ENCODE measurements at regions not wholly inside any gene's neighbourhood (a gene's known extent, or its start where the extent isn't known, plus 50 kb on each side); places are given as distances from the start of the nearest gene placed in this dataset.

DNA sequence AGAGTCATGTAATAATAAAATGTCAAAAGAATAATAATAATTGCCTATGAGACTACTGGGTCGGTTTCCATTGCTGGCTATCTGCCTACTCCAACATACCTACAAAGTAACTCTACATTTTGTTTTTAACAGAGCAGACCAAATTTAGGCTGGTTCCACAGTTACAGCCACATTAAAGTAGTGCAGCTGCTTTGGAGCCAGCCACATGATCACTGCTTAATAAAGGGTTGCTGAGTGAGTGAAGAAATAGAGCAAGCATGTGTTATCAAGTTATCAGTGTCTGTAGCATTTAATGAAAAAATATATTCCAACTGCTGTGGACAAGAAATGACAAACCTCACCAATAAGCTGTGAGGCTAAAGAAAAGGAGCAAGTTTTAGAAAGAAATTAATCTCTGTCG is 782.3 kb downstream of the PCDH18 start:
- H3K4me1 Mint-ChIP-seq (ENCODE audit: low read depth): no peaks in the 10 kb centered on the region
- no peaks in the 10 kb centered on the region for H3K9me3 Mint-ChIP-seq
- no peak overlapping the region for H3K4me3 Mint-ChIP-seq
- DNase-seq (ENCODE audit: low spot score): no peak
- intact Hi-C loops (cut with micrococcal nuclease): no loop called here
- no peaks in the 10 kb centered on the region for H3K27me3 Mint-ChIP-seq (ENCODE audit: insufficient read depth)
- H3K36me3 Mint-ChIP-seq (ENCODE audit: low read depth): no peaks in the 10 kb centered on the region
- H3K27ac Mint-ChIP-seq: no peak overlapping the region

DNA sequence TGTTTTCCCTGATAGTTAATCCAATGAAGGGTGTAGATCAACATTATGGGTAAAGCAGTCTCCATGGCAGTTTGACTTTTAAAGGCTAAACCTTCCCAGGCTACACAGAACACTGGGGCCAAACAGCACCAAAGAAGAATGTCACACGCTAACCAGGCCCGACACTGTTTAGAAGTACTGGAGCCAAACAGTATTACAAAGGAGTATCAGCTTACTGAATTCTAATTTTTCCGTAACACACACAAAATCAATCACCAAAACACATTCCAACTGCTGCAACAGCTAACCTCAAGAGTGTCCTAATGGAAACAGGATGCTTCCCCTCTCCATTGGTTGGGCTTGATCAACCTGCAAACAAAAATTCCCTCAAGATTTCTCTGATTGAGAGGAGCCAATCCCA is 783.5 kb downstream of the PCDH18 start:
- intact Hi-C loops (cut with micrococcal nuclease): no loop called here
- H3K4me1 Mint-ChIP-seq (ENCODE audit: low read depth): no peaks in the 10 kb centered on the region

GRCh38 chr4:136748165-136748564 is 784.1 kb downstream of the PCDH18 start:
- no peak for DNase-seq (ENCODE audit: low spot score)
- no peaks in the 10 kb centered on the region for H3K27me3 Mint-ChIP-seq (ENCODE audit: insufficient read depth)
- H3K27ac Mint-ChIP-seq: no peak overlapping the region
- intact Hi-C loops (cut with micrococcal nuclease): no loop called here
- no peaks in the 10 kb centered on the region for H3K4me1 Mint-ChIP-seq (ENCODE audit: low read depth)
- H3K4me3 Mint-ChIP-seq: no peak overlapping the region
- no peaks in the 10 kb centered on the region for H3K9me3 Mint-ChIP-seq
- no peaks in the 10 kb centered on the region for H3K36me3 Mint-ChIP-seq (ENCODE audit: low read depth)

More for the DNA sequence above, 783.5 kb downstream of the PCDH18 start:
- Mint-ChIP-seq H3K4me3 (no peak overlapping the region), H3K9me3 (no peaks in the 10 kb centered on the region), H3K27ac (no peak overlapping the region), H3K36me3 (ENCODE audit: low read depth) (no peaks in the 10 kb centered on the region), H3K27me3 (ENCODE audit: insufficient read depth) (no peaks in the 10 kb centered on the region)
- DNase-seq (ENCODE audit: low spot score): no peak

GRCh38 chr4:136743238-136743637 is 789.1 kb downstream of the PCDH18 start:
- H3K4me1 Mint-ChIP-seq (ENCODE audit: low read depth): no peaks in the 10 kb centered on the region
- H3K27me3 Mint-ChIP-seq (ENCODE audit: insufficient read depth): no peaks in the 10 kb centered on the region
- no peak overlapping the region for H3K4me3 Mint-ChIP-seq
- H3K9me3 Mint-ChIP-seq: no peaks in the 10 kb centered on the region
- no peak overlapping the region for H3K27ac Mint-ChIP-seq
- H3K36me3 Mint-ChIP-seq (ENCODE audit: low read depth): no peaks in the 10 kb centered on the region
- intact Hi-C loops (cut with micrococcal nuclease): no loop called here
- no peak for DNase-seq (ENCODE audit: low spot score)

GRCh38 chr4:136742333-136742732 is 790.0 kb downstream of the PCDH18 start:
- Mint-ChIP-seq H3K36me3 (ENCODE audit: low read depth) (no peaks in the 10 kb centered on the region), H3K4me3 (no peak overlapping the region), H3K27ac (no peak overlapping the region), H3K27me3 (ENCODE audit: insufficient read depth) (no peaks in the 10 kb centered on the region), H3K4me1 (ENCODE audit: low read depth) (no peaks in the 10 kb centered on the region), H3K9me3 (no peaks in the 10 kb centered on the region)
- no peak for DNase-seq (ENCODE audit: low spot score)
- intact Hi-C loops (cut with micrococcal nuclease): no loop called here

GRCh38 chr4:136741468-136741867 is 790.8 kb downstream of the PCDH18 start:
- no peaks in the 10 kb centered on the region for H3K9me3 Mint-ChIP-seq
- no peak overlapping the region for H3K27ac Mint-ChIP-seq
- H3K27me3 Mint-ChIP-seq (ENCODE audit: insufficient read depth): no peaks in the 10 kb centered on the region
- no peaks in the 10 kb centered on the region for H3K36me3 Mint-ChIP-seq (ENCODE audit: low read depth)
- intact Hi-C loops (cut with micrococcal nuclease): no loop called here
- DNase-seq (ENCODE audit: low spot score): no peak
- no peaks in the 10 kb centered on the region for H3K4me1 Mint-ChIP-seq (ENCODE audit: low read depth)
- no peak overlapping the region for H3K4me3 Mint-ChIP-seq

DNA sequence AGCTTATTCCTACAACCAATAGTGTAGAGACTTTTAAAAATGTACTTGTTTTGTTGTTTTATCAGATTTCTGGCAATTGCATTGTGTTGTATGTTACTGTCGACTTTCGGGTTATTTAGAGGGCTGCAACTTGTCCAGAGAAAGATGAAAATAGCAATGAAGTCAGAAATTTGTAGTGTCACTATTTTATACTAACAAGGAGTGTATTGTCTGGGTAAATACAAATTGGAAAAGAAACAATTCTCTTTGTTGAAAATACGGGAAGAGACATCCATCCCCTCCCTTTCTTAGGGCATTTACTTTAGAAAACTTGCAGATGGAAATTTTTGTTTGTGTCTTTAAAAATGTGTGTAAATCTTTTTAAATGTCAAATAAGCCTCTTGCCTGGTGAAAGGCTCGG is 792.0 kb downstream of the PCDH18 start:
- Mint-ChIP-seq H3K4me3 (no peak overlapping the region), H3K27ac (no peak overlapping the region), H3K36me3 (ENCODE audit: low read depth) (no peaks in the 10 kb centered on the region), H3K4me1 (ENCODE audit: low read depth) (no peaks in the 10 kb centered on the region), H3K27me3 (ENCODE audit: insufficient read depth) (no peaks in the 10 kb centered on the region), H3K9me3 (peaks cover 2% of the 10 kb centered on the region)
- intact Hi-C loops (cut with micrococcal nuclease): no loop called here
- DNase-seq (ENCODE audit: low spot score): no peak

DNA sequence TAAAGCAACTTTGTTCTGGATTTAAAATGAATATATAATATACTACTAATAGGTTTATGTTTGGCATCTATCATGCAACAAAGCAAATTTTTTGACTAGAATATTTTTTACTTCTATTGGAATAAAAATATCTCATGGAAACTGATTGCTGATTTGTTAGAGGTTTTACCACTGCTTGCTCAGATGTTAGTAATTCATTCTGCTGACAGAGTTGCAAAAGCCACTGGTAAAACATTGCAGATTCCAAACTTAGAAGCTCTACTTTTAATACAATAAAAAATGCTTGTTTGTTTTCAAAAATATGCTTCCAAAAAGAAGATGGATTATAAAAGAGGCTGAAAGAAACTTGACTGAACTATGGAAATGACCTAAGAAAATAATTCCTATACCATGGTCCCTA is 795.2 kb downstream of the PCDH18 start:
- intact Hi-C loops (cut with micrococcal nuclease): no loop called here
- Mint-ChIP-seq H3K9me3 (peaks cover 4% of the 10 kb centered on the region), H3K4me3 (no peak overlapping the region), H3K27me3 (ENCODE audit: insufficient read depth) (no peaks in the 10 kb centered on the region), H3K4me1 (ENCODE audit: low read depth) (no peaks in the 10 kb centered on the region), H3K36me3 (ENCODE audit: low read depth) (no peaks in the 10 kb centered on the region), H3K27ac (no peak overlapping the region)
- no peak for DNase-seq (ENCODE audit: low spot score)

GRCh38 chr4:136731025-136731424 is 801.3 kb downstream of the PCDH18 start:
- Mint-ChIP-seq H3K4me3 (no peak overlapping the region), H3K9me3 (peaks cover 4% of the 10 kb centered on the region), H3K36me3 (ENCODE audit: low read depth) (no peaks in the 10 kb centered on the region), H3K4me1 (ENCODE audit: low read depth) (no peaks in the 10 kb centered on the region), H3K27me3 (ENCODE audit: insufficient read depth) (no peaks in the 10 kb centered on the region), H3K27ac (no peak overlapping the region)
- intact Hi-C loops (cut with micrococcal nuclease): no loop called here
- no peak for DNase-seq (ENCODE audit: low spot score)

GRCh38 chr4:136725286-136726081 is 806.8 kb downstream of the PCDH18 start:
- Mint-ChIP-seq H3K4me1 (ENCODE audit: low read depth) (no peaks in the 10 kb centered on the region), H3K27ac (no peak overlapping the region), H3K4me3 (no peak overlapping the region), H3K27me3 (ENCODE audit: insufficient read depth) (no peaks in the 10 kb centered on the region), H3K9me3 (peaks cover 4% of the 10 kb centered on the region), H3K36me3 (ENCODE audit: low read depth) (no peaks in the 10 kb centered on the region)
- DNase-seq (ENCODE audit: low spot score): no peak
- intact Hi-C loops (cut with micrococcal nuclease): no loop called here

GRCh38 chr4:136713140-136713539 is 819.2 kb downstream of the PCDH18 start:
- no peaks in the 10 kb centered on the region for H3K36me3 Mint-ChIP-seq (ENCODE audit: low read depth)
- no peaks in the 10 kb centered on the region for H3K27me3 Mint-ChIP-seq (ENCODE audit: insufficient read depth)
- H3K27ac Mint-ChIP-seq: no peak overlapping the region
- H3K4me1 Mint-ChIP-seq (ENCODE audit: low read depth): no peaks in the 10 kb centered on the region
- no peak for DNase-seq (ENCODE audit: low spot score)
- H3K4me3 Mint-ChIP-seq: no peak overlapping the region
- peaks cover 5% of the 10 kb centered on the region for H3K9me3 Mint-ChIP-seq
- intact Hi-C loops (cut with micrococcal nuclease): no loop called here

GRCh38 chr4:136709897-136710296 is 822.4 kb downstream of the PCDH18 start:
- H3K27ac Mint-ChIP-seq: no peak overlapping the region
- no peaks in the 10 kb centered on the region for H3K36me3 Mint-ChIP-seq (ENCODE audit: low read depth)
- intact Hi-C loops (cut with micrococcal nuclease): no loop called here
- H3K27me3 Mint-ChIP-seq (ENCODE audit: insufficient read depth): no peaks in the 10 kb centered on the region
- no peak overlapping the region for H3K4me3 Mint-ChIP-seq
- H3K4me1 Mint-ChIP-seq (ENCODE audit: low read depth): no peaks in the 10 kb centered on the region
- DNase-seq (ENCODE audit: low spot score): no peak
- H3K9me3 Mint-ChIP-seq: no peaks in the 10 kb centered on the region

DNA sequence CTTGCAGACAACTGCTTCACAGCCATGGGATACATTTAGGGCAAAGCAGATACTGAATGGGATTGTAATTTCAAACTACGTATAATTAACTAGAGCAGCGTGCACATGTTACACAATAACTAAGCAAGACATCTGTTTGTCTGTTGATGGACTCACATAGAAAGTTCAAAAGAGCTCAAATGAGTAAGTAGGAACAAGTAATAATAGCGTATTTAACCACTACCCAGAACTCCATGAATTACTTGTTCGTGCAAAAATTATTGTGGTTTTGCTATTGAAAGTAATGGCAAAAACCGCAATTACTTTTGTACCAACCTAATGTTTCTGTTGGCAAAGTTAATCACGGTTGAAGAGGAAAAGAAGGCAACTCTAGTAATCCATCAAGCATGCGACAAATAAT is 825.4 kb downstream of the PCDH18 start:
- no peaks in the 10 kb centered on the region for H3K9me3 Mint-ChIP-seq
- H3K4me3 Mint-ChIP-seq: no peak overlapping the region
- H3K4me1 Mint-ChIP-seq (ENCODE audit: low read depth): no peaks in the 10 kb centered on the region
- no peak overlapping the region for H3K27ac Mint-ChIP-seq
- H3K27me3 Mint-ChIP-seq (ENCODE audit: insufficient read depth): no peaks in the 10 kb centered on the region
- H3K36me3 Mint-ChIP-seq (ENCODE audit: low read depth): no peaks in the 10 kb centered on the region
- DNase-seq (ENCODE audit: low spot score): no peak
- intact Hi-C loops (cut with micrococcal nuclease): no loop called here

GRCh38 chr4:136699905-136700304 is 832.4 kb downstream of the PCDH18 start:
- H3K27ac Mint-ChIP-seq: no peak overlapping the region

More at GRCh38 chr4:136699905-136700304, 832.4 kb downstream of the PCDH18 start:
- DNase-seq (ENCODE audit: low spot score): no peak
- no peaks in the 10 kb centered on the region for H3K4me1 Mint-ChIP-seq (ENCODE audit: low read depth)
- no peaks in the 10 kb centered on the region for H3K9me3 Mint-ChIP-seq
- no peaks in the 10 kb centered on the region for H3K36me3 Mint-ChIP-seq (ENCODE audit: low read depth)
- intact Hi-C loops (cut with micrococcal nuclease): no loop called here
- H3K4me3 Mint-ChIP-seq: no peak overlapping the region
- no peaks in the 10 kb centered on the region for H3K27me3 Mint-ChIP-seq (ENCODE audit: insufficient read depth)

Data from activated T-helper 1 cell treated with anti-CD3 and anti-CD28 coated beads, Interleukin-12 subunit alpha, Interleukin-12 subunit beta, Interleukin-2, Interleukin-4 antibody, amounts not matched to agents 30 ng/mL and 10 ng/mL and 1 ng/mL, durations not matched to agents 14 hours and 24 hours and 36 hours (primary cell).